Osteocyte (in vitro differentiated cells): ENCODE measurements at regions not wholly inside any gene's neighbourhood (a gene's known extent, or its start where the extent isn't known, plus 50 kb on each side); places are given as distances from the start of the nearest gene placed in this dataset.
"Not testable (repeated sequence)": the region's sequence is repeated elsewhere in the genome, so short reads cannot be mapped to it uniquely, and the experiment has no call there.

ENCODE experiments used
- DNase-seq: peaks from one replicate; pipeline ENCODE4 v3.0.0; 2021; ENCODE audit warnings: mixed read lengths; ENCODE audit not compliant: unreplicated experiment; ENCODE audit errors: extremely low spot score
- H3K27ac Mint-ChIP-seq: one replicate; pipeline ENCODE4 v1.8.0; 2021; ENCODE audit warnings: mild to moderate bottlenecking, mixed read lengths; ENCODE audit not compliant: unreplicated experiment
- H3K27me3 Mint-ChIP-seq: one replicate; pipeline ENCODE4 v1.8.0; 2021; ENCODE audit warnings: mixed read lengths; ENCODE audit not compliant: unreplicated experiment
- H3K36me3 Mint-ChIP-seq: one replicate; pipeline ENCODE4 v1.8.0; 2021; ENCODE audit warnings: mixed read lengths; ENCODE audit not compliant: unreplicated experiment
- H3K4me1 Mint-ChIP-seq: one replicate; pipeline ENCODE4 v1.8.0; 2021; ENCODE audit warnings: mixed read lengths; ENCODE audit not compliant: unreplicated experiment
- H3K4me3 Mint-ChIP-seq: one replicate; pipeline ENCODE4 v1.8.0; 2021; ENCODE audit warnings: mild to moderate bottlenecking, moderate library complexity, mixed read lengths; ENCODE audit not compliant: unreplicated experiment
- H3K9me3 Mint-ChIP-seq: one replicate; pipeline ENCODE4 v1.8.0; 2021; ENCODE audit warnings: mixed read lengths; ENCODE audit not compliant: unreplicated experiment
- TF ChIP-seq, protein P1 (sequence below): fragments of 200-600 bp; sonication (generic); IDR thresholded peaks from 2 replicates; pipeline ENCODE4 v1.5.0; 2021; ENCODE audit warnings: antibody characterized with exemption, mild to moderate bottlenecking, moderate library complexity

- DNase-seq = no peak
- TF ChIP-seq, protein P1, sequence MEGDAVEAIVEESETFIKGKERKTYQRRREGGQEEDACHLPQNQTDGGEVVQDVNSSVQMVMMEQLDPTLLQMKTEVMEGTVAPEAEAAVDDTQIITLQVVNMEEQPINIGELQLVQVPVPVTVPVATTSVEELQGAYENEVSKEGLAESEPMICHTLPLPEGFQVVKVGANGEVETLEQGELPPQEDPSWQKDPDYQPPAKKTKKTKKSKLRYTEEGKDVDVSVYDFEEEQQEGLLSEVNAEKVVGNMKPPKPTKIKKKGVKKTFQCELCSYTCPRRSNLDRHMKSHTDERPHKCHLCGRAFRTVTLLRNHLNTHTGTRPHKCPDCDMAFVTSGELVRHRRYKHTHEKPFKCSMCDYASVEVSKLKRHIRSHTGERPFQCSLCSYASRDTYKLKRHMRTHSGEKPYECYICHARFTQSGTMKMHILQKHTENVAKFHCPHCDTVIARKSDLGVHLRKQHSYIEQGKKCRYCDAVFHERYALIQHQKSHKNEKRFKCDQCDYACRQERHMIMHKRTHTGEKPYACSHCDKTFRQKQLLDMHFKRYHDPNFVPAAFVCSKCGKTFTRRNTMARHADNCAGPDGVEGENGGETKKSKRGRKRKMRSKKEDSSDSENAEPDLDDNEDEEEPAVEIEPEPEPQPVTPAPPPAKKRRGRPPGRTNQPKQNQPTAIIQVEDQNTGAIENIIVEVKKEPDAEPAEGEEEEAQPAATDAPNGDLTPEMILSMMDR = no peak
- no peaks in the 10 kb centered on the region for H3K36me3 Mint-ChIP-seq
- H3K9me3 Mint-ChIP-seq = no peaks in the 10 kb centered on the region
- peaks cover 28% of the 10 kb centered on the region for H3K27me3 Mint-ChIP-seq
- no peak overlapping the region for H3K27ac Mint-ChIP-seq
- H3K4me3 Mint-ChIP-seq = no peak overlapping the region
- H3K4me1 Mint-ChIP-seq = no peaks in the 10 kb centered on the region
Observed at GRCh38 chr6:137390334-137390733, 103.9 kb downstream of the OLIG3 start.

GRCh38 chr6:137389150-137389704, 105.0 kb downstream of the OLIG3 start:
- Mint-ChIP-seq H3K27me3 (peaks cover 24% of the 10 kb centered on the region), H3K4me1 (no peaks in the 10 kb centered on the region), H3K36me3 (no peaks in the 10 kb centered on the region), H3K4me3 (no peak overlapping the region), H3K27ac (no peak overlapping the region), H3K9me3 (no peaks in the 10 kb centered on the region)
- DNase-seq = no peak
- TF ChIP-seq, protein P1 = no peak

- H3K4me1 Mint-ChIP-seq = no peaks in the 10 kb centered on the region
- H3K27ac Mint-ChIP-seq = no peak overlapping the region
- TF ChIP-seq, protein P1 = no peak
- DNase-seq = no peak
- H3K36me3 Mint-ChIP-seq = no peaks in the 10 kb centered on the region
- H3K4me3 Mint-ChIP-seq = no peak overlapping the region
- peaks cover 15% of the 10 kb centered on the region for H3K27me3 Mint-ChIP-seq
- H3K9me3 Mint-ChIP-seq = no peaks in the 10 kb centered on the region
Observed at GRCh38 chr6:137387096-137387764, 107.0 kb downstream of the OLIG3 start.

- not testable (repeated sequence) for H3K36me3 Mint-ChIP-seq, H3K27ac Mint-ChIP-seq, H3K27me3 Mint-ChIP-seq, DNase-seq, H3K4me1 Mint-ChIP-seq, H3K4me3 Mint-ChIP-seq
- H3K9me3 Mint-ChIP-seq = peaks cover 16% of the 10 kb centered on the region
Observed at GRCh38 chr6:137383287-137383686, 110.9 kb downstream of the OLIG3 start.

DNA sequence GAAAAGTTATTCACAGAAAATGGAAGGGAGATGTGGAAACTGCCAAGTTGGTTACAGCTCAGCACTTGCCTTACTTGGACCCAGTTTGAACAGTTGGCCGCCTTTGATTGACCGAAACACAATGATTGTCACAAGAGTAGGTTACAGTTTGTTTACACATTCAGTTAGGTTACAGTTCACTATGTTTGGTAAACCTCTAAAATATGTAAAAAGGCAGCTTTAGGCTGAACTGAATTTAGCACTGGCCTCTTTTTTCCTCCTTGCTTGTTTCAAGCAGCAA, 116.2 kb downstream of the OLIG3 start:
- Mint-ChIP-seq H3K4me1 (no peaks in the 10 kb centered on the region), H3K9me3 (peaks cover 16% of the 10 kb centered on the region), H3K36me3 (no peaks in the 10 kb centered on the region), H3K27ac (no peak overlapping the region), H3K27me3 (peaks cover 12% of the 10 kb centered on the region), H3K4me3 (no peak overlapping the region)
- no peak for DNase-seq
- TF ChIP-seq, protein P1 = no peak
